Epidermal melanocyte (primary cell): ENCODE measurements at regions not wholly inside any gene's neighbourhood (a gene's known extent, or its start where the extent isn't known, plus 50 kb on each side); places are given as distances from the start of the nearest gene placed in this dataset.
"Not testable (repeated sequence)": the region's sequence is repeated elsewhere in the genome, so short reads cannot be mapped to it uniquely, and the experiment has no call there.

Experiments used
- DNase-seq: peaks from one replicate; pipeline ENCODE4 v3.0.0; 2011; ENCODE audit warnings: low spot score; ENCODE audit not compliant: insufficient read length

GRCh38 chr5:153357493-153358112, 132.9 kb upstream of the GRIA1 start:
- DNase-seq = no peak

- no peak for DNase-seq
Observed at GRCh38 chr5:153358315-153358976, 132.0 kb upstream of the GRIA1 start.

GRCh38 chr5:153360860-153361259, 129.6 kb upstream of the GRIA1 start:
- no peak for DNase-seq

- no peak for DNase-seq
Observed at GRCh38 chr5:153361735-153362409, 128.6 kb upstream of the GRIA1 start.

GRCh38 chr5:153365547-153365946, 124.9 kb upstream of the GRIA1 start:
- no peak for DNase-seq

GRCh38 chr5:153367466-153367865, 123.0 kb upstream of the GRIA1 start:
- DNase-seq = peak; percentile 27

GRCh38 chr5:153372425-153373129, 117.9 kb upstream of the GRIA1 start:
- DNase-seq = no peak

GRCh38 chr5:153373130-153373498, 117.4 kb upstream of the GRIA1 start:
- no peak for DNase-seq

- DNase-seq = not testable (repeated sequence)
Observed at GRCh38 chr5:153381630-153382029, 108.8 kb upstream of the GRIA1 start.

- no peak for DNase-seq
Observed at GRCh38 chr5:153390569-153390968, 99.9 kb upstream of the GRIA1 start.

- no peak for DNase-seq
Observed at GRCh38 chr5:153399595-153399994, 90.9 kb upstream of the GRIA1 start.

- no peak for DNase-seq
Observed at GRCh38 chr5:153400931-153401330, 89.5 kb upstream of the GRIA1 start.

GRCh38 chr5:153402550-153402949, 87.9 kb upstream of the GRIA1 start:
- no peak for DNase-seq

GRCh38 chr5:153403470-153403869, 87.0 kb upstream of the GRIA1 start:
- no peak for DNase-seq

- DNase-seq = no peak
Observed at GRCh38 chr5:153404747-153405146, 85.7 kb upstream of the GRIA1 start.

- no peak for DNase-seq
Observed at GRCh38 chr5:153421676-153422075, 68.8 kb upstream of the GRIA1 start.

- no peak for DNase-seq
Observed at GRCh38 chr5:153425914-153426313, 64.6 kb upstream of the GRIA1 start.

GRCh38 chr5:153429761-153430380, 60.6 kb upstream of the GRIA1 start:
- no peak for DNase-seq

- no peak for DNase-seq
Observed at GRCh38 chr5:153432583-153432982, 57.9 kb upstream of the GRIA1 start.

- no peak for DNase-seq
Observed at GRCh38 chr5:153437251-153437650, 53.2 kb upstream of the GRIA1 start.

- DNase-seq = no peak
Observed at GRCh38 chr5:153439130-153439529, 51.3 kb upstream of the GRIA1 start.
